WERI-Rb-1 (cell line): ENCODE measurements at regions not wholly inside any gene's neighbourhood (a gene's known extent, or its start where the extent isn't known, plus 50 kb on each side); places are given as distances from the start of the nearest gene placed in this dataset.

Experiments
- DNase-seq: peaks from one replicate; pipeline ENCODE4 v3.0.0-alpha.2; 2020
- H3K27ac ChIP-seq: fragments of 250-450 bp; sonication (Bioruptor Pico); 2 replicates; pipeline ENCODE4 v1.5.1; 2020; ENCODE audit warnings: mild to moderate bottlenecking, moderate library complexity
- H3K27me3 ChIP-seq: fragments of 250-450 bp; sonication (Bioruptor Pico); 2 replicates; pipeline ENCODE4 v1.5.1; 2021; ENCODE audit warnings: mild to moderate bottlenecking, low read depth, moderate library complexity; ENCODE audit not compliant: insufficient read depth, severe bottlenecking
- H3K36me3 ChIP-seq: fragments of 250-450 bp; sonication (Bioruptor Pico); 2 replicates; pipeline ENCODE4 v1.5.1; 2020; ENCODE audit warnings: mild to moderate bottlenecking, moderate library complexity
- H3K4me3 ChIP-seq: 2 replicates; pipeline ENCODE4 v1.5.1; 2011; ENCODE audit warnings: low read depth, mild to moderate bottlenecking, control low read depth, low read length
- H3K9me3 ChIP-seq: fragments of 250-450 bp; sonication (Bioruptor Pico); 2 replicates; pipeline ENCODE4 v1.5.1; 2021; ENCODE audit warnings: mild to moderate bottlenecking, moderate library complexity; ENCODE audit not compliant: severe bottlenecking
- CTCF ChIP-seq: IDR thresholded peaks from 2 replicates; pipeline ENCODE4 v1.5.1; 2011; ENCODE audit warnings: low read depth, mild to moderate bottlenecking, control low read depth, inconsistent platforms, low read length

DNA sequence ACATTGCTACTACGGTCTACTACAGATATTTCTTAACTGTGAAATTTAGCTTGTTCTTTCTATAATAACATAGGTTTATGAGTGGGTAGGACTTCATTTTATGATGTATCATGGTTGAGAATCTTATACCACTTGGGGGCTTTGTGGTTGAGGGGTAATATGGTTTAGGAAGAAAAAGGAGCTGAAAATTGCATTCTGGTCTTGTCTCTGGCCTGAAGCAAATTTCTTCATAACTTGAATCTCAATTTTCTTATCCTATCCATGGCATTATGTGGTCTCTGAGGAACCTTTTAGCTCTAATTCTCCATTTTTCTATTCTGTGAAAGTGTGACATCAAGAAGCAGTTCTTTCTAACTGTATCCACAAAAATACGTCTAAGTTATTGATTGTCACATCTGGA, 341.0 kb downstream of the SOX2 start:
- no peak for TF ChIP-seq CTCF
- no peak for DNase-seq

GRCh38 chr3:182058488-182058887, 346.8 kb downstream of the SOX2 start:
- Histone ChIP-seq H3K4me3 (no peak overlapping the region), H3K27ac (no peak overlapping the region), H3K36me3 (no peaks in the 10 kb centered on the region), H3K9me3 (no peaks in the 10 kb centered on the region), H3K27me3 (peaks cover 68% of the 10 kb centered on the region)
- TF ChIP-seq CTCF = no peak
- no peak for DNase-seq

More for the DNA sequence above, 341.0 kb downstream of the SOX2 start:
- Histone ChIP-seq H3K27ac (no peak overlapping the region), H3K36me3 (no peaks in the 10 kb centered on the region), H3K4me3 (no peak overlapping the region), H3K27me3 (peaks cover 41% of the 10 kb centered on the region), H3K9me3 (no peaks in the 10 kb centered on the region)

DNA sequence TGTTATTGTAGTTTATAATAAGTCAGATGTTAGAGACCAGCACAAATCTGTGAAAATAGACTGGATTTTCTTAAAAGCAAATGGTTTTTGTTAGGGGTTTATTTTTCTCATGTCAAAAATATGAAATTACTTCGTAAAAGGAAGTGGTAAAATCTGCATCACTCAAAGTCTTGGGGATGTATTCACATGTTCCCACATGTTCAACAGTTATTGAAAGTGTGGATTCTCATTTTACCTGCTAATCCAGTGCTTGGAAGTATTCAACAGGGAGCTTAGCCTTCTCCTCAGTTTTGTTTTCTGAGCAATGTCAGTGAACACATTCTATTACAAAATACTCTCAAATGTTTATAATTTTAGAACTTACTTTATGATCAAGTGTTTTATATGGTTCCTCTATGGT, 352.0 kb downstream of the SOX2 start:
- Histone ChIP-seq H3K4me3 (no peak overlapping the region), H3K27ac (no peak overlapping the region), H3K9me3 (no peaks in the 10 kb centered on the region), H3K36me3 (no peaks in the 10 kb centered on the region), H3K27me3 (peaks cover 86% of the 10 kb centered on the region)
- no peak for DNase-seq
- TF ChIP-seq CTCF = no peak

DNA sequence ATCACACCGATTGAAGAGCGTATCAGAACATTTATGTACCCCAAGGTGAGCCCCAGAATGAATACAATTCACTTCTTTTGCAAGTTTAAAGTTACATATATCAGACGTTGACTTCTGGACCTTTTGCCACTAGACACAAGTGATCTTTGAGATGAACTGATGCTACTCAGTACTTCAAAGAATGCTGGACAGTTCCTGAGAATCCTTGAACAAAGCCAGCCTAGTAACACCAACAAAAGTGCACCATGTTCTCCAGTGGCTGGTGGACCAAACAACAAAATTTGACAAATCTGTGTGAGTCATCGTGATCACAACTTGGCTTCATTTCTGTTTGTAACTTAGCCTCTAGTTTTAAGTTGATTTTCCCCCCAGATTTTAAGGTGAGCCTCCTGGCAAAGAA, 355.7 kb downstream of the SOX2 start:
- H3K27ac ChIP-seq = no peak overlapping the region
- TF ChIP-seq CTCF = no peak

GRCh38 chr3:182078316-182078715, 366.6 kb downstream of the SOX2 start:
- no peak for DNase-seq
- Histone ChIP-seq H3K9me3 (no peaks in the 10 kb centered on the region), H3K27ac (no peak overlapping the region), H3K27me3 (peaks cover 64% of the 10 kb centered on the region), H3K4me3 (no peak overlapping the region), H3K36me3 (no peaks in the 10 kb centered on the region)
- TF ChIP-seq CTCF = no peak

More for the DNA sequence above, 355.7 kb downstream of the SOX2 start:
- no peak for DNase-seq
- Histone ChIP-seq H3K4me3 (no peak overlapping the region), H3K36me3 (no peaks in the 10 kb centered on the region), H3K9me3 (no peaks in the 10 kb centered on the region), H3K27me3 (peaks cover 71% of the 10 kb centered on the region)

- TF ChIP-seq CTCF = no peak
- Histone ChIP-seq H3K27me3 (peaks cover 66% of the 10 kb centered on the region), H3K9me3 (no peaks in the 10 kb centered on the region), H3K36me3 (no peaks in the 10 kb centered on the region), H3K27ac (no peak overlapping the region), H3K4me3 (no peak overlapping the region)
- DNase-seq = no peak
These were observed 367.2 kb downstream of the SOX2 start for GRCh38 chr3:182078929-182079328.
